SK-N-SH (cell line): ENCODE measurements at regions not wholly inside any gene's neighbourhood (a gene's known extent, or its start where the extent isn't known, plus 50 kb on each side); places are given as distances from the start of the nearest gene placed in this dataset.

Experiments used
- CTCF ChIA-PET: fragments of 300-600, 350-600 bp; formaldehyde crosslinking; extraction: SDS; loops from one replicate; lab custom pipeline; 2021; lab: Yijun Ruan, JAX
- POLR2A ChIA-PET: fragments of 350-600 bp; sonication (Branson Sonifier 250); formaldehyde crosslinking; extraction: SDS; loops from one replicate; lab custom pipeline; 2020; ENCODE audit warnings: antibody characterized with exemption, inconsistent platforms; lab: Yijun Ruan, JAX
- DNase-seq: peaks from one replicate; pipeline ENCODE4 v3.0.0; 2012
- H2AFZ ChIP-seq: fragments of 200-600 bp; sonication (generic); 2 replicates; pipeline ENCODE4 v1.8.1; 2016; ENCODE audit warnings: antibody characterized with exemption, mild to moderate bottlenecking, low read depth
- H3F3A ChIP-seq: fragments of 200-600 bp; sonication (generic); replicated peaks from 2 replicates; pipeline ENCODE3; 2016; ENCODE audit warnings: antibody characterized with exemption, mild to moderate bottlenecking; ENCODE audit not compliant: insufficient read depth
- H3K27ac ChIP-seq, 2 experiments: fragments of 200-500 bp in 1 of 2; fragments of 200-600 bp in 1 of 2; sonication (Bioruptor generic) in 1 of 2; sonication (generic), shearing (Covaris generic) in 1 of 2; 2 replicates each; pipeline versions ENCODE4 v1.5.1 to v1.6.1; 2014 to 2016; ENCODE audit warnings: low read depth in 2 of 2, inconsistent platforms in 1 of 2, low read length in 1 of 2, mild to moderate bottlenecking in 1 of 2, mixed read lengths in 1 of 2
- H3K27me3 ChIP-seq: fragments of 200-600 bp; sonication (generic), shearing (Covaris generic); 2 replicates; pipeline ENCODE4 v1.6.1; 2016; ENCODE audit warnings: mixed run types; ENCODE audit not compliant: insufficient read depth
- H3K36me3 ChIP-seq, 2 experiments: fragments of 200-500 bp in 1 of 2; fragments of 200-600 bp in 1 of 2; sonication (Bioruptor generic) in 1 of 2; sonication (generic) in 1 of 2; replicated peaks in 1 of 2; 2 replicates each; pipeline versions ENCODE3 to v1.5.1; 2014 to 2016; ENCODE audit warnings: low read length in 1 of 2, mild to moderate bottlenecking in 1 of 2; ENCODE audit not compliant: insufficient read depth in 2 of 2, control insufficient read depth in 1 of 2
- H3K4me1 ChIP-seq, 2 experiments: fragments of 200-500 bp in 1 of 2; fragments of 200-600 bp in 1 of 2; sonication (Bioruptor generic) in 1 of 2; sonication (generic), shearing (Covaris generic) in 1 of 2; 2 replicates each; pipeline versions ENCODE4 v1.5.1 to v1.6.1; 2014 to 2016; ENCODE audit warnings: low read depth in 1 of 2, low read length in 1 of 2, mixed run types in 1 of 2; ENCODE audit not compliant: insufficient read depth in 2 of 2, control insufficient read depth in 1 of 2
- H3K4me2 ChIP-seq: fragments of 200-600 bp; sonication (generic), shearing (Covaris generic); 2 replicates; pipeline ENCODE4 v1.6.1; 2017; ENCODE audit warnings: mixed run types
- H3K4me3 ChIP-seq, 2 experiments: fragments of 200-500 bp in 1 of 2; fragments of 200-600 bp in 1 of 2; sonication (Bioruptor generic) in 1 of 2; sonication (generic), shearing (Covaris generic) in 1 of 2; 2 replicates each; pipeline versions ENCODE4 v1.5.1 to v1.8.1; 2014 to 2016; ENCODE audit warnings: low read depth in 2 of 2, inconsistent platforms in 1 of 2, low read length in 1 of 2, mild to moderate bottlenecking in 1 of 2, mixed read lengths in 1 of 2, moderate library complexity in 1 of 2
- H3K79me2 ChIP-seq: fragments of 200-600 bp; sonication (generic); 2 replicates; pipeline ENCODE4 v1.8.1; 2017; ENCODE audit warnings: mild to moderate bottlenecking; ENCODE audit not compliant: insufficient read depth
- H3K9ac ChIP-seq: fragments of 200-600 bp; sonication (generic); 2 replicates; pipeline ENCODE4 v1.6.1; 2017; ENCODE audit warnings: mixed run types
- H3K9me2 ChIP-seq: fragments of 200-600 bp; sonication (generic); 2 replicates; pipeline ENCODE4 v1.6.1; 2017; ENCODE audit warnings: mixed run types
- H3K9me3 ChIP-seq: fragments of 200-600 bp; sonication (generic); 2 replicates; pipeline ENCODE4 v1.6.1; 2017; ENCODE audit warnings: mixed run types, mild to moderate bottlenecking, moderate library complexity
- H4K20me1 ChIP-seq: fragments of 200-600 bp; sonication (generic); 2 replicates; pipeline ENCODE4 v1.6.1; 2017; ENCODE audit warnings: mild to moderate bottlenecking, mixed run types; ENCODE audit not compliant: insufficient read depth
- CHD2 ChIP-seq: fragments of 150-350 bp; IDR thresholded peaks from 2 replicates; pipeline ENCODE4 v1.6.1; 2018; ENCODE audit warnings: low read length; ENCODE audit not compliant: partially characterized antibody
- EZH2phosphoT487 ChIP-seq: fragments of 200-600 bp; sonication (generic); IDR thresholded peaks from 2 replicates; pipeline ENCODE4 v1.6.1; 2017; ENCODE audit warnings: low read depth, mixed run types, mild to moderate bottlenecking, antibody characterized with exemption, moderate library complexity, borderline replicate concordance
- JUND ChIP-seq: IDR thresholded peaks from 2 replicates; pipeline ENCODE4 v1.4.0; 2012
- NRF1 ChIP-seq: IDR thresholded peaks from 2 replicates; pipeline ENCODE4 v1.6.1; 2012; ENCODE audit warnings: low read depth, mild to moderate bottlenecking, low read length
- REST ChIP-seq: IDR thresholded peaks from 2 replicates; pipeline ENCODE4 v1.6.1; 2012; ENCODE audit warnings: mild to moderate bottlenecking, low read depth, low read length, moderate library complexity
- SMC3 ChIP-seq: IDR thresholded peaks from 2 replicates; pipeline ENCODE4 v1.6.1; 2012; ENCODE audit warnings: low read depth, low read length, improper control_type of control experiment
- TAF1 ChIP-seq: IDR thresholded peaks from 2 replicates; pipeline ENCODE4 v1.6.1; 2012; ENCODE audit warnings: low read depth, mild to moderate bottlenecking, low read length, moderate library complexity, borderline replicate concordance
- ZBTB33 ChIP-seq: IDR thresholded peaks from 2 replicates; pipeline ENCODE4 v1.4.0; 2012; ENCODE audit warnings: low read depth, borderline replicate concordance
- WGBS: methylation state at CpG from one replicate; pipeline ENCODE4 v1.1.6; 2017; ENCODE audit warnings: low lambda C conversion rate; 5-methylcytosine and 5-hydroxymethylcytosine counted together

GRCh38 chr6:54602591-54602990 lies 244.0 kb upstream of the FAM83B start:
- Histone ChIP-seq H4K20me1 (no peaks in the 10 kb centered on the region), H3F3A (no peaks in the 10 kb centered on the region), H3K9me2 (no peaks in the 10 kb centered on the region), H3K4me3 (no peak overlapping the region), H3K27me3 (no peaks in the 10 kb centered on the region; the same call in 1 of the 2 replicates), H3K79me2 (no peaks in the 10 kb centered on the region), H2AFZ (no peak overlapping the region), H3K4me2 (no peak overlapping the region), H3K4me1 (no peaks in the 10 kb centered on the region), H3K36me3 (no peaks in the 10 kb centered on the region), H3K9me3 (no peaks in the 10 kb centered on the region), H3K27ac (no peak overlapping the region), H3K9ac (no peak overlapping the region)
- ChIA-PET CTCF (no interaction called here), POLR2A (no interaction called here)
- no peak for TF ChIP-seq REST
- no peak for TF ChIP-seq EZH2phosphoT487
- TF ChIP-seq TAF1, result no peak
- TF ChIP-seq SMC3, result no peak
- no peak for TF ChIP-seq ZBTB33
- no peak for TF ChIP-seq NRF1
- no peak for TF ChIP-seq CHD2
- WGBS, result 0% methylated on average over 2 of the region's 3 CpGs
- DNase-seq, result no peak

- TF ChIP-seq JUND, result no peak
- Histone ChIP-seq H4K20me1 (no peaks in the 10 kb centered on the region), H3K36me3 (no peaks in the 10 kb centered on the region), H3K9me2 (no peaks in the 10 kb centered on the region), H3K9ac (no peak overlapping the region), H3K4me2 (no peak overlapping the region), H3K27ac (no peak overlapping the region), H3K27me3 (no peaks in the 10 kb centered on the region), H3K9me3 (no peaks in the 10 kb centered on the region), H3K79me2 (no peaks in the 10 kb centered on the region), H3F3A (no peaks in the 10 kb centered on the region), H3K4me3 (no peak overlapping the region), H3K4me1 (no peaks in the 10 kb centered on the region; a peak in 1 of 4 replicates), H2AFZ (no peak overlapping the region)
- no peak for DNase-seq
- ChIA-PET CTCF (no interaction called here), POLR2A (no interaction called here)
Measured at GRCh38 chr6:54609981-54610380, 236.6 kb upstream of the FAM83B start.
